Skeletal muscle cell (primary cell): ENCODE measurements at regions not wholly inside any gene's neighbourhood (a gene's known extent, or its start where the extent isn't known, plus 50 kb on each side); places are given as distances from the start of the nearest gene placed in this dataset.

Experiments used
- DNase-seq: peaks from one replicate; pipeline ENCODE4 v3.0.0-alpha.2; 2010; ENCODE audit warnings: low read depth
- H3K4me3 ChIP-seq: 2 replicates; pipeline ENCODE4 v1.5.1; 2011; ENCODE audit warnings: low read depth, mild to moderate bottlenecking, control low read depth, low read length, moderate library complexity

DNA sequence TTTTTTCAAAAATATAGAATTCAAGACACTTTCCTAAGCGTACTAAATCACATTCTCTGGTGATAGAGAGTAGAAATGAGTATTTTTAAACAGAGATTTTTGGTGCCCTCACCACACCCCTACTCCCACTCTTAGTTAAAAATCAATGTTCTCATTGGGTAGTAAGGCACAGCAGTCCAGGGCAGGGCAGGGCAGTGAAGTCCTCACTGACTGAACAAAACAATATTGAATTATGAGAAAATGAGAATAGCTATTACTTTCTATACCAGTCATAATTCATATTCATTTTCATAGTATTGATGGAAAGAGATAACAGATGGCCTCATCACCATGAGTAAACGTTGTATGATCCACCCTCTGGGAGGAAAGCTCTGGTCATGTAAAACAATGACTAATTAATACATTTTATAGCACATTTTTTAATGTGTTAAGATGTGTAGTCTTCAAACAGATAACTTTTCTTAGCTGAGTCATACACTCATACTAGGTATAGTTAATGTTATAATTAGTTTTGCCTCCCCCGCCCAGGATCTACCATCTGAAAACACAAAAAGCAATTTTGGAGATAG is 686.1 kb downstream of the KCNJ3 start:
- no peak for DNase-seq
- H3K4me3 ChIP-seq = no peak overlapping the region

- no peak for DNase-seq
- no peak overlapping the region for H3K4me3 ChIP-seq
Measured at GRCh38 chr2:155382776-155383175, 684.3 kb downstream of the KCNJ3 start.

GRCh38 chr2:155381436-155381835 is 682.9 kb downstream of the KCNJ3 start:
- no peak for DNase-seq

GRCh38 chr2:155379494-155379893 is 681.0 kb downstream of the KCNJ3 start:
- H3K4me3 ChIP-seq = no peak overlapping the region
- no peak for DNase-seq

More at GRCh38 chr2:155381436-155381835, 682.9 kb downstream of the KCNJ3 start:
- no peak overlapping the region for H3K4me3 ChIP-seq

- no peak overlapping the region for H3K4me3 ChIP-seq
- no peak for DNase-seq
Measured at GRCh38 chr2:155377931-155378444, 679.5 kb downstream of the KCNJ3 start.

- no peak for DNase-seq
- no peak overlapping the region for H3K4me3 ChIP-seq
Measured at GRCh38 chr2:155377266-155377680, 678.8 kb downstream of the KCNJ3 start.

- no peak for DNase-seq
- no peak overlapping the region for H3K4me3 ChIP-seq
Measured at GRCh38 chr2:155372969-155373368, 674.5 kb downstream of the KCNJ3 start.

- no peak for DNase-seq
Measured at GRCh38 chr2:155368934-155369333, 670.4 kb downstream of the KCNJ3 start.

DNA sequence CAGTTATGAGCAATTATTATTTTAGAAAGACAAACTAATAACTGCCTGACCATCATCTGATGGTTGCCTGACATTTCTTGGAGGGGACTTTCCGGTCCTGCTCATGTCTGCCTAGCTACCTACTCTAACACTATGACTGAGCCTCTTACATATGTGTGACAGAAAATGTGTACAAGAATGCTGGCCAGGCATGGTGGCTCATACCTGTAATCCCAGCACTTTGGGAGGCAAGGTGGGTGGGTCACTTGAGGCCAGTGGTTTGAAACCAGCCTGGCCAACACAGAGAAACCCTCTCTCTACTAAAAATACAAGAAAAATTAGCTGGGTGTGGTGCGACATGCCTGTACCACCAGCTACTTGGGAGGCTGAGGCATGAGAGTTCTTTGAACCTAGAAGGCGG is 666.3 kb downstream of the KCNJ3 start:
- no peak overlapping the region for H3K4me3 ChIP-seq
- DNase-seq = no peak

More at GRCh38 chr2:155368934-155369333, 670.4 kb downstream of the KCNJ3 start:
- no peak overlapping the region for H3K4me3 ChIP-seq

GRCh38 chr2:155363349-155363888 is 664.9 kb downstream of the KCNJ3 start:
- no peak for DNase-seq
- no peak overlapping the region for H3K4me3 ChIP-seq

GRCh38 chr2:155357172-155357571 is 658.7 kb downstream of the KCNJ3 start:
- H3K4me3 ChIP-seq = no peak overlapping the region
- no peak for DNase-seq

DNA sequence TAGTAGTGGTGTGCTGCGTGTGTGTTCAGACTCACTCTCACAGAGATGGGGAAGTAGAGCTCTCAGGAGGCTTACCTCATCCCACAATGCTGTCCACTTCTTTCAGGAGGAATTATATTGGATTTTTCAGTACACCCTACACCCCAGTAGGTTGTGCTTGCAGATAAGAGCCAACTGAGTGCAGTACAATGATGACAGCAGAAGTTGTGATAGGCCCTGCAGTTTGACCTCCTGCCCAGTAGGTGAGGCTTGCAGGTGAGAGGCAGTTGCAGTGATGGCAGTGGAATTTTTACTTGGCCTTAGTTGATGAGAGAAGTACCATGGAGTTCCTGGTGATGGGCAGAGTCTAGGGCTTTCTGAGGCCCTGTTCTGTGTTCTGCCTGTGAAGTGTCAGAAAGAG is 657.8 kb downstream of the KCNJ3 start:
- no peak for DNase-seq
- no peak overlapping the region for H3K4me3 ChIP-seq

DNA sequence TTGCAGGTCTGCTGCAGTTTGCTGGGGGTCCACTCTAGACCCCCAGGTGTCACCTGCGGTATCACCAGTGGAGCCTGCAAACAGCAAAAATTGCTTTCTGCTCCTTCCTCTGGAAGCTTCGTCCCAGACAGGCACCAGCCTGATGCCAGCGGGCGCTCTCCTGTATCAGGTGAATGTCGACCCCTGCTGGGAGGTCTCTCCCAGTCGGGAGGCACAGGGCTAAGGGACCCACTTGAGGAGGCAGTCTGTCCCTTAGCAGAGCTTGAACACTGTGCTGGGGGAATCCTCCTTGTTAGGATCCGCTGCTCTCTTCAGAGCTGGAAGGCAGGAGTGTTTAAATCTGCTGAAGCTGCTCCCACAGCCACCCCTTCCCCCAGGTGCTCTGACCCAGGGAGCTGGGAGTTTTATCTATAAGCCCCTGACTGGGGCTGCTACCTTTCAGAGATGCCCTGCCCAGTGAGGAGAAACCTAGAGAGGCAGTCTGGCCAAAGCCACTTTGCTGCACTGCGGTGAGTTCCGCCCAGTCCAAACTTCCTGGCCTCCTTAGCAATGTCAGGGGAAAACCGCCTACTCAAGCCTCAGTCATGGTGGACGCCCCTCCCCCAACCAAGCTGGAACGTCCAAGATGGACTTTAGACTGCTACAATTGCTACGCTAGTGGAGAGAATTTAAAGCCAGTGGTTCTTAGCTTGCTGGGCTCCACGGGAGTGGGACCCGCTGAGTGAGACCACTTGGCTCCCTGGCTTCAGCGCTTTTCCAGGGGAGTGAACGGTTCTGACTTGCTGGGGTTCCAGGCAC is 652.5 kb downstream of the KCNJ3 start:
- no peak for DNase-seq
- H3K4me3 ChIP-seq = no peak overlapping the region

DNA sequence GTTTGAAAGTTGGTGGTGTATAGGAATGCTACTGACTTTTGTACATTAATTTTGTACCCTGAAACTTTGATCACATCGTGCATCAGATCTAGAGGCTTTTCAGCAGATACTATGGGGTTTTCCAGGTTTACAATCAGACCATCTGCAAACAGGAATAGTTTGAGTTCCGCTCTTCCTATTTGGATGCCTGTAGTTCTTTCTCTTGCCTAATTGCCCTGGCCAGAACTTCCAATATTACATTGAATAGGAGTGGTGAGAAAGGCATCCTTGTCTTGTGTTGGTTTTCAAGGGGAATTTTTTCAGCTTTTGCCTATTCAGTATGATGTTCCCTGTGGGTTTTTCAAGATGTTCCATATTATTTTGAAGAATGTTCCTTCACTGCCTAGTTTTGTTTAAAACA is 633.5 kb downstream of the KCNJ3 start:
- no peak for DNase-seq
- no peak overlapping the region for H3K4me3 ChIP-seq

DNA sequence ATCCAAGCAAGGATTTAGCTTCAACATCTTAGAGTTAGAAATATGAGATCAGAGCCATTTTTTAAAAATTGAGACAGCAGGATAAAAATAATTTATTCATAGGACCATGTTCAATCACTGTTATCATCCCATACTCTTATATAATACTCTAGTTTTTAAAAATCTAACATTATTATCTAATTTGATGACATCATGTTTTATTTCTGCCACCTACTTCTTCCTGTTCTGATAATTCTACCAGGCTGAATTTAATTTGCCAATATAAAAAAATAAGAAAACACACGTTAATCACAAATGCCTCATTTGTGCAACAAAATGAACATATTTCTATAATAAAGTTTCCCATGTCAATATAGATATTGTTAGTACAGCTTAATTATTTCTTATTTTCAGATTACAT is 621.7 kb downstream of the KCNJ3 start:
- H3K4me3 ChIP-seq = no peak overlapping the region
- no peak for DNase-seq

DNA sequence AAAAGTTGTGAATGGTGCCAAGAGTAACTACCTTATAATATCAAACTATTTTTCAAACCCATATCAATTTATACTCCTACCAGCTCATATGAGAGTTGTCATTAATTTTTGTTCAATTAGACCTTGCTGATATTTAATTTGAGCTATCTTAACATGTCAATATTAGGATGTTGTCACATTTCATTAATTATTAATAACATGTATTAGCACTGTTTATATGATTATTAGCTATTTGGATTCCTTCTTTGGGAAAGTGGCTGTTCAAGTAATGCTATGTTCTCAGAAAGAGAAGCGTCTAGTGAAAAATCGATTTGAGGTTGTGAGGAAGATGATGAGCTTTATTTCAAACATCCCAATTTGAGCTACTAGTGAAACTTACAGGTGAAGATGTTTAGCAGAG is 620.2 kb downstream of the KCNJ3 start:
- H3K4me3 ChIP-seq = no peak overlapping the region
- DNase-seq = no peak

DNA sequence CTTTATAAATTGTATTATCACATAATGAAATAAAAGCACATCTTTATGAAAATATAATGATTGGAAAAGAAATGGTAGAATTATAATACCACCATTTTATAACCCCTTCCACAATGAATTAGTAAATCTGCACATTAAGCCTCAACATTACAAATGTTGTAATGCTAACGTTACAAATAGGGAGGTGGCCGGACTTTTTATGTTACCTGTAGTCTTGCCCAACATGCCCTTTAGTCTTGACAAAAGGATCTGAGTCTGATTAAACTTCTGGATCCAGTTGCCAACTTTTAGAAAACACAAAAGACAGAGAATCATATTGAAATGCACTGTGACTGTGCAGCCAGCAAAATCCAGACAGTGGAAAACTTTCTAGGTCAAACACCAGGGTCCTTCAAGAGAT is 617.3 kb downstream of the KCNJ3 start:
- DNase-seq = no peak
- H3K4me3 ChIP-seq = no peak overlapping the region

- no peak for DNase-seq
- H3K4me3 ChIP-seq = no peak overlapping the region
Measured at GRCh38 chr2:155310589-155310988, 612.1 kb downstream of the KCNJ3 start.

- H3K4me3 ChIP-seq = no peak overlapping the region
- no peak for DNase-seq
Measured at GRCh38 chr2:155309483-155309882, 611.0 kb downstream of the KCNJ3 start.

DNA sequence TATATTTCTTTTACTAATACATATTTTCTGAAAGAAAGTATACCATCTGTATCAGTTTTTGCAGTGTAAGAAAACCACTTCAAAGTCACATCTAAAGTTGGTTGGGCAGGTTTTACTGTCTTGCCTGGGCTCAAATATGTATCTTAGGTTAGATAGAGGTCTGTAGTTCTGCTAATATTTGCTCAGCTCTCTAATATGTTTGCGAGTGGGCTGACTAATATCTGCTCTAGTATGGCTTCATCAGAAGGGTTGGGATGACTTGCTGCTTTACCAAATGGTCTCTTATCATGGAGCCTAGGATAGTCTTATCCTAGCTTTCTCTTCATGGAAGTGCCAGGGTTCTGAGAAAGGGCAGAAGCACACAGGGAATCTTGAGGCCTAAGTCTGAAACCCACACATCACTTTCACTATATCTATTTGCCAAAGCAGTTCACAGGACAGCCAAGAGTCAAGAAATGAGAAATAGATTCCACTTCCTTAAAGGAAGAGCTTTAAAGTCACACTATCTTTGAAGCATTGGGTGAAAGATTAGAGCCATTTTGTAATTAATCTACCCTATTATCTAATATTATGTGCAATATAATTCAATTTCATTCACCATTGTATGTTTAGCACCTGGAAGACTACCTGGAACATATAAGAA is 610.0 kb downstream of the KCNJ3 start:
- H3K4me3 ChIP-seq = no peak overlapping the region

More for the DNA sequence above, 610.0 kb downstream of the KCNJ3 start:
- no peak for DNase-seq
